Activated naive CD8-positive, alpha-beta T cell (primary cell): ENCODE measurements at regions not wholly inside any gene's neighbourhood (a gene's known extent, or its start where the extent isn't known, plus 50 kb on each side); places are given as distances from the start of the nearest gene placed in this dataset.
"Not testable (repeated sequence)": the region's sequence is repeated elsewhere in the genome, so short reads cannot be mapped to it uniquely, and the experiment has no call there.

ENCODE experiments used
- H3K27ac Mint-ChIP-seq: one replicate; pipeline ENCODE4 v1.8.0; 2021; ENCODE audit warnings: mixed read lengths
- H3K27me3 Mint-ChIP-seq: one replicate; pipeline ENCODE4 v1.8.0; 2021; ENCODE audit warnings: mixed read lengths
- H3K36me3 Mint-ChIP-seq: one replicate; pipeline ENCODE4 v1.8.0; 2021; ENCODE audit warnings: mixed read lengths
- H3K4me1 Mint-ChIP-seq: one replicate; pipeline ENCODE4 v1.8.0; 2021; ENCODE audit warnings: low read depth, mixed read lengths
- H3K4me3 Mint-ChIP-seq: one replicate; pipeline ENCODE4 v1.8.0; 2021; ENCODE audit warnings: mild to moderate bottlenecking, mixed read lengths
- H3K9me3 Mint-ChIP-seq: one replicate; pipeline ENCODE4 v1.8.0; 2021; ENCODE audit warnings: low read depth, mixed read lengths

DNA sequence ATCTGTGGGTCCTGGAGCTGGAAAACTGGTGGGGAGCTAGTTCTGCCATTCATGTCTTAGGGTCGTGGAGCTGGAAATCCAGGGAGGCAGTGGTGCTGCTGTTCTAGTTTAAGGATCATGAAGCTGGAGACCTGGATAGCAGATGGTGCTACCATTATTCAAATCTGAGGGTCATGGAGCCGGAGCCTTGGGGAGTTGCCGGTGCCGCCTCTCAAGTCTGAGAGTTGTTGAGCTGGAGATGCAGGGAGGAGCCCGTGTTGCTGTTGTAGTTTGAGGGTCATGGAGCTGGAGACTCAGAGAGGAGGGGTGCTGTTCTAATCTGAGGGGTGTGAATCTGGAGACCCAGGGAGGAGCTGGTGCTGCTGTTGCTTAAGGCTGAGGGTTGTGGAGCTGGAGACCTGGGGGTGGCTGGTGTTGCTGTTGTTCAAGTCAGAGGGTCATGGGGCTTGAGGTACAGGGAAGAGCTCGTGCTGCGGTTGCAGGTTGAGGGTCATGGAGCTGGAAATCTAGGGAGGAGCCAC is 86.0 kb upstream of the ZNF479 start:
- Mint-ChIP-seq H3K4me3 (no peak overlapping the region), H3K4me1 (no peaks in the 10 kb centered on the region), H3K27me3 (no peaks in the 10 kb centered on the region), H3K27ac (no peak overlapping the region), H3K9me3 (peaks cover 51% of the 10 kb centered on the region), H3K36me3 (peaks cover 2% of the 10 kb centered on the region)

DNA sequence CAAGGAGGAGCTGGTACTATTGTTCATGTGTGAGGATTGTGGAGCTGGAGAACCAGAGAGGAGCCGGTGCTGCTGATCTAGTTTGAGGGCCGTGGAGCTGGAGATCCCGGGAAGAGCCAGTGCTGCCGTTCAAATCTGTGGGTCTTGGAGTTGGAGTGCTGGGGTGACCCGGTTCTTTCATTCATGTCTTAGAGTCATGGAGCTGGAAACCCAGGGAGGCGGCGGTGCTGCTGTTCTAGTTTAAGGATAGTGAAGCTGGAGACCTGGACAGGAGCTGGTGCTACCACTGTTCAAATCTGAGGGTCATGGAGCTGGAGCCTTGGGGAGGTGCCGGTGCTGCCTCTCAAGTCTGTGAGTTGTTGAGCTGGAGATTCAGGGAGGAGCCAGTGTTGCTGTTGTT is 88.5 kb upstream of the ZNF479 start:
- Mint-ChIP-seq H3K4me3 (no peak overlapping the region), H3K4me1 (no peaks in the 10 kb centered on the region), H3K27ac (no peak overlapping the region), H3K27me3 (no peaks in the 10 kb centered on the region), H3K9me3 (peaks cover 45% of the 10 kb centered on the region), H3K36me3 (peaks cover under 1% of the 10 kb centered on the region)

DNA sequence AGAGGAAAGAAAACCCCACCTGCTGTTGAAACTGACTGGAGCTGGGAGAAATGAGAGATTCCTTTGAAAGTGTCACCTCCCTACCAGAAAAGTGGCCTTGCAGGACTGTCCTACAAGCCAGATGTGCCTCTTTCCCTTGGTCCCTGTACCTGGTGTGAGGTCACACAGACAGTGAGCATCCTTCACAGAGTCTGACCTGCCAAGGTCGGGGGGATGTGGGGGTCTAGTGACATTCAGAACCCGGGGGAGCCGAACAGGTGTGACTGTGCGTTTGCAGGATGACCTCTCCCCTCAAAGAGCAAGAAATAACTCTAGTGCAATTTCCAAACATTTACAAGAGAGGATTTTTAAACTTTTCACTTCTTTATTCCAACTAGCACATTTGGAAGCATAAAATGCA is 93.4 kb upstream of the ZNF479 start:
- H3K9me3 Mint-ChIP-seq: peaks cover 24% of the 10 kb centered on the region
- H3K27ac Mint-ChIP-seq: no peak overlapping the region
- no peaks in the 10 kb centered on the region for H3K27me3 Mint-ChIP-seq
- H3K4me1 Mint-ChIP-seq: no peaks in the 10 kb centered on the region
- H3K4me3 Mint-ChIP-seq: no peak overlapping the region
- no peaks in the 10 kb centered on the region for H3K36me3 Mint-ChIP-seq

DNA sequence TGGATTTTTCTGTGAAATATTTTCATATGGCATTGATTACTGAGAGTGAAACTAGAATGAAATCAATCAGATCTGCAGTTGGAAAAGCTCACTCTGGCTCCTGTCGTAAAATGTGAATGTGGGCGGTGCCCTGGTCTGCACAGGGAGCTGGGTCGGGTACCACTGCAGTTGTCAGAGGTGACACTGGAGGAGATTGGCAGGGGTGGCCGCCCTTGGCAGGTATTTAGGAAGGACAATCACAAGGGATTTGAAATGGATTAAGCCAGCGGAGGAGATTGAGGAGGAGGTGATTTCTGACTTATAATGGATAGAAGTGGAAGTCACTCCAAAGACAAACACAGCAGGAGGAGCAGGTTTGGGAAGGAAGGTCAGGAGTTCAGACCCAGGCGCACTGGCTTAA is 109.0 kb upstream of the ZNF479 start:
- H3K27me3 Mint-ChIP-seq, H3K27ac Mint-ChIP-seq, H3K36me3 Mint-ChIP-seq, H3K4me1 Mint-ChIP-seq, H3K4me3 Mint-ChIP-seq: not testable (repeated sequence)
- peaks cover 24% of the 10 kb centered on the region for H3K9me3 Mint-ChIP-seq

DNA sequence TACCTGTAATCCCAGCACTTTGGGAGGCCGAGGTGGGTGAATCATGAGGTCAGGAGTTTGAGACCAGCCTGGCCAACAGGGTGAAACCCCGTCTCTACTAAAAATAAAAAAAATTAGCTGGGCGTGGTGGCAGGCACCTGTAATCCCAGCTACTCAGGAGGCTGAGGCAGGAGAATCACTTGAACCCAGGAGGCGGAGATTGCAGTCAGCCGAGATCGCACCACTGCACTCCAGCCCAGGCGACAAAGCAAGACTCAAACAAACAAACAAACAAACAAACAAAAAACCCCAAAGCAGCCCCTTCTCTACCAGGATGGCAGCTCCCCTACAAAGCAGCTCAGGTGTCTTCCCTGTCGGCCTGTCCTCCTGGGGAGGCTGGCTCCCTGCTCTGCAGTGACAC is 111.3 kb upstream of the ZNF479 start:
- not testable (repeated sequence) for H3K4me1 Mint-ChIP-seq, H3K27me3 Mint-ChIP-seq, H3K36me3 Mint-ChIP-seq, H3K4me3 Mint-ChIP-seq, H3K27ac Mint-ChIP-seq
- H3K9me3 Mint-ChIP-seq: peaks cover 17% of the 10 kb centered on the region

DNA sequence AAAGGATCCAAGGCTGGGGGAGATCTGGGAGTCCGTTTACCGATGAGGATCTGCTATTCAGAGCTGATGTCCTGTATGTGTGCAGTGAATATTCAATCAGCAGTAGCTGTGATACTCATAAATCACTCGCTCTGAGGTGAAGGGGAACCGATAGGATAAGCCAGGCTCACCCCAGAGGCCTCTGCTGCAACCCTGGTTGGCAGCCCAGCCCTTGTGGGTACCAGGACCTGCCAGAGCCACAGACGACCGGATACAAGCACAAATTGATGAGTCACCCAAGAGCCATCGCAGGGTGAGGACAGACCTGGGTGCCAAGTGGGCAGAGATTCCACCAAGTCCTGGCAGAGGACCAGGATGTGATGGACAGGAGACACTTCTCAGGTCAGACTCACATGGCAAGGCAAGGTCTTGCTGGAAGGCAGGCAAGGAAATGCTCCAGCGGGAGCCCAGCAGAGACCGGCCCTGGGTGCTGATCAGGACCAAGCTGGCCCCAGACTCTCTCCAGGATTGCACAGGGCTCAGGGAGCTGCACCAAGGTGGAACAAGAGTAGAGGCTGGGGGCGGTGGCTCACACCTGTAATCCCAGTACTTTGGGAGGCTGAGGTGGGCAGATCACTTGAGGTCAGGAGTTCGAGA is 112.2 kb upstream of the ZNF479 start:
- peaks cover 18% of the 10 kb centered on the region for H3K9me3 Mint-ChIP-seq
- not testable (repeated sequence) for H3K27me3 Mint-ChIP-seq, H3K27ac Mint-ChIP-seq, H3K4me3 Mint-ChIP-seq, H3K4me1 Mint-ChIP-seq, H3K36me3 Mint-ChIP-seq

DNA sequence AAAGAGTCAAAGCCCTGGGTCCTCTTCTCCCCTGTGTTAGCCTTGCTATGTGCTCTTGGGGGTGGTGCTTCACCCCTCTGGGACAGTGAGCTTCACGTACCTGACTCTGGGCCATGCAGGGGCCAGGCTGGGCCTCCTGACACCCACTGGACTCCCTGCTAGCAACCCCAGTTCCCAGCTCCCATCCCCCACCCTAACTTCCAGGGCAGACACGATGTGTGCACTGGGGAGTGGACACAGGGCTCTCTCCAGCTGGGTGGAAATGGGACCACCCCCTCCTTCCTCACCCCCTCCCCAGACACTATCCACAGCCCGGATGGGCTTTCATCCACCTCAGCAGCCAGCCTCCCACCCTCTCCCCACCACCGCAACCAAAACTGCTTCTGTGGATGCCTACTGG is 113.0 kb upstream of the ZNF479 start:
- H3K4me3 Mint-ChIP-seq: no peak overlapping the region
- no peaks in the 10 kb centered on the region for H3K4me1 Mint-ChIP-seq
- H3K27me3 Mint-ChIP-seq: no peaks in the 10 kb centered on the region
- H3K9me3 Mint-ChIP-seq: peaks cover 18% of the 10 kb centered on the region
- no peak overlapping the region for H3K27ac Mint-ChIP-seq
- H3K36me3 Mint-ChIP-seq: peaks cover 4% of the 10 kb centered on the region

DNA sequence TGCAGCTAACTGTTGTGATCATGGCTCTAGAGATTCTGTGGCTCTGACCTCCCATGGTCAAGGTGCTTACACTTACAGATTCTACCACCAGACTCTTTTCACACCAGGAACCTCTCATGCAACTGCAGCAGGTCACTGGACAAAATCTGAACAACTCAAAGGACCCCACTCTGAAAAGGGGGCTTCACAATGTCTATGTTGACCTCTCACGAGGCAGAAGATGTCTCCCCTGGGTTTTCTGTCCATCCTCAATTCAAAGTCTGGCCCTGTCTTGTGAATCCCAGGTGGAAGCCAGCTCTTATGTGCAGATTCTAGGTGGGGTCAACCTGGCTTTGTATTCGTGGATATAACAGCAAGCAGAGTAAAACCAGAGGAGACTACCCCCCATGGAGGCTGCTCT is 118.6 kb upstream of the ZNF479 start:
- H3K27me3 Mint-ChIP-seq: no peaks in the 10 kb centered on the region
- H3K4me3 Mint-ChIP-seq: no peak overlapping the region
- no peaks in the 10 kb centered on the region for H3K36me3 Mint-ChIP-seq
- no peaks in the 10 kb centered on the region for H3K4me1 Mint-ChIP-seq
- H3K9me3 Mint-ChIP-seq: peaks cover 8% of the 10 kb centered on the region
- no peak overlapping the region for H3K27ac Mint-ChIP-seq

DNA sequence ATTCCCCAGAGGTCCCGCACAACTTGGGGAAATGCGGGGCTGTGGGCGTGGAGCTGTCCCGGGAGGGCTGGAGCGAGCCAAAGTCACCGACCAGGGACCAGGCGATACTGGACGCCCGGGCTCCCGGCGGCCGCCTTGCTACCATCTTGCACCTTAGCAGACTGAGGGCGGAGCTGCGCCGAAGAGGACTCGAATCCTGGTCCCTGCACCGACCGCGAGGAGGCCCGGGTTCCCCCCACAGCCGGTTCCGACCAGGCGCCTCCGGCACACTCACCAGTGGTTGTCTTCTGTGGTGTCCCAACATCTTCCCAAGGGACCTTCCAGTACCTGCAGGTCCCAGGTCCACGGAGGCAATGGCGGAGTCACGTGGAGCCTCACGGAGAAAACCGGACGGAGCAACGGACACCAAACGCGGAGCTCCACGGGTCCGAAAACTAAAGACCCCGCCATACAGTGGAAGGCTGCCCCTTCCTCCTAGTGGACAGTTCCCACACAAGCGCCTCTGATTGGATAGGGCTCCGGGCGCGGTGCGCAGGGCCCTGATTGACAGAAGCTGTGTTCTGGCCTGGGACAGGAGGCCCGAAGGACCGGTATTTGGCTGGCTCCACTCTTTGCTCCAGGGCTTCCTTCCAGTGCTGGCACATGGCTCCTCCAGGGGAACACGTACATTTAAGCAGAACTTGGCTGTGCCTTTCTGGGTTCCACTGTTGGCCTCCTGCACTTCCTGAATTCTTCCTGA is 124.6 kb upstream of the ZNF479 start:
- Mint-ChIP-seq H3K27ac (no peak overlapping the region), H3K36me3 (no peaks in the 10 kb centered on the region), H3K9me3 (peaks cover 3% of the 10 kb centered on the region), H3K27me3 (no peaks in the 10 kb centered on the region), H3K4me3 (no peak overlapping the region), H3K4me1 (no peaks in the 10 kb centered on the region)

DNA sequence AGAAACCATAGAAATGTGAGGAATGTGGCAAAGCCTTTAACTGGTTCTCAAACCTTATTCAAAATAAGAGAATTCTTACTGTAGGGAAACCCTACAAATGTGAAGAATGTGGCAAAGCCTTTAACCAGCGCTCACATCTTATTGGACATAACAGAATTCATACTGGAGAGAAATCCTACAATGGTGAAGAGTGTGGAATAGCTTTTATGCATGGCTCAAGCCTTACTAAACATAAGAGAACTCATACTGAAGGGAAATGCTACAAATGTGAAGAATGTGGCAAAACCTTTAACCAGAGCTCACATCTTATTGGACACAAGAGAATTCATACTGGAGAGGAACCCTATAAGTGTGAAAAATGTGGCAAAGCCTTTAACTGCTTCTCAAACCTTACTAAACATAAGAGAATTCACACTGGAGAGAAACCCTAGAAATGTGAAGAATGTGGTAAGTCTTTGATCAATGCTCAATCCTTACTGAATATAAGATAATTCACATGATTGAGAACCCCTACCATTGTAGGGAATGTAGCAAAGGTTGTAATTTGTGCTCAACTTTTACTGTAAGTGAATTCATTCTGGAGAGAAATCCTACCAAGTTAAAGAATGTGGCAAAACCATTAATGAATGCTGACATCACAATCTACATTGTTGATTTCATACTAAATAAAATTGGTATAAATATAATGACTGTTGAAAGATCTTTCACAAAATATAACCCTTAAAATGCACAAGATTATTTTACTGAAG is 142.5 kb upstream of the ZNF479 start:
- H3K27me3 Mint-ChIP-seq: no peaks in the 10 kb centered on the region
- peaks cover 43% of the 10 kb centered on the region for H3K9me3 Mint-ChIP-seq
- H3K27ac Mint-ChIP-seq: no peak overlapping the region

DNA sequence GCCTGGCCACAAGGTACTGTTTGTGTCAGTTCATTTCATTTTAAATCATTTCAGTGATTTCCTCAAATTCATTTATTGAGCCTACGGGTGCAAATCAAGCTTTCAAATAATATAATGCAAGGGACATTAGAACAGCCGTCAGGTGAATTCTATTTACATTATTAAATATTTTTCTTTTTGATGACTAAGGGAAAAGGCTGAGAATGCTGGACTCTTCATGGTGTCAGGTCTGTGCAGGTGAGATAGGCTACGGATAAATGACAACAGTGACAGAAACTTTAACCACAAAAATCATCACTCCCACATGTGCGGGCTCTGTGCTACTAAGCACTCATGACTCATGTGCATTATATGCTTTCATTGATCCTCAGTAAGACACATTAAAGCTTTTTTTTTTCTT is 149.2 kb upstream of the ZNF716 start:
- Mint-ChIP-seq H3K9me3 (peaks cover 8% of the 10 kb centered on the region), H3K4me1 (no peaks in the 10 kb centered on the region), H3K27me3 (no peaks in the 10 kb centered on the region), H3K4me3 (no peak overlapping the region), H3K36me3 (peaks cover 3% of the 10 kb centered on the region), H3K27ac (no peak overlapping the region)

More for the DNA sequence above, 142.5 kb upstream of the ZNF479 start:
- Mint-ChIP-seq H3K4me3 (no peak overlapping the region), H3K4me1 (no peaks in the 10 kb centered on the region), H3K36me3 (peaks cover 3% of the 10 kb centered on the region)

DNA sequence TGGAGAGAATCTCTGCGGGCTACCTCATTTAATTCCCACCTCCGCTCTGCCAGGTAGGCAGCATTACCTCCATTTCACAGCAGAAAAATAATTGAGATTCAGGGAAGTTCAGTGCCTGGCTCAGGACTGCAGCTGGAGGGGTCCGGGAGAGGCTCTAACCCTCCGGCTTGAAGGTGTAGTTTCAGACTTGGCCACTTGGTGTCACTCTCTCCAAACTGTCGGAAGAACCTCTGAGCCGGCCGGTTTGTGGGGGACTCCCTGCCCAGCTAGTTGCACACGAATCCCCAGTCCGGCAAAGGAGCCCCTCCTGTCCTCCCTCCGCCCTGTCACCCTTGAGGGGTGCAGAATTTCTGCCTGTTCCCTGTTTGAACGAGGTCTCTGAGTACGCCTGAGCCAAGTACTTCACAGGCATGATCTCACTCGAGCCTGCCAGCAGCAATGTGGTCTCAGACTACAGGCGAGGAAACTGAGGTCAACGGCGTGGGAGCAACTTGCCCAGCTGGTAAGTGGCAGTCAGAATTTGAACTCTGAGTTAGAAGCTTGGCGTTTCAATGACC is 144.7 kb upstream of the ZNF716 start:
- H3K4me1 Mint-ChIP-seq: no peaks in the 10 kb centered on the region
- no peaks in the 10 kb centered on the region for H3K36me3 Mint-ChIP-seq
- no peak overlapping the region for H3K27ac Mint-ChIP-seq
- no peaks in the 10 kb centered on the region for H3K27me3 Mint-ChIP-seq
- no peak overlapping the region for H3K4me3 Mint-ChIP-seq
- no peaks in the 10 kb centered on the region for H3K9me3 Mint-ChIP-seq

DNA sequence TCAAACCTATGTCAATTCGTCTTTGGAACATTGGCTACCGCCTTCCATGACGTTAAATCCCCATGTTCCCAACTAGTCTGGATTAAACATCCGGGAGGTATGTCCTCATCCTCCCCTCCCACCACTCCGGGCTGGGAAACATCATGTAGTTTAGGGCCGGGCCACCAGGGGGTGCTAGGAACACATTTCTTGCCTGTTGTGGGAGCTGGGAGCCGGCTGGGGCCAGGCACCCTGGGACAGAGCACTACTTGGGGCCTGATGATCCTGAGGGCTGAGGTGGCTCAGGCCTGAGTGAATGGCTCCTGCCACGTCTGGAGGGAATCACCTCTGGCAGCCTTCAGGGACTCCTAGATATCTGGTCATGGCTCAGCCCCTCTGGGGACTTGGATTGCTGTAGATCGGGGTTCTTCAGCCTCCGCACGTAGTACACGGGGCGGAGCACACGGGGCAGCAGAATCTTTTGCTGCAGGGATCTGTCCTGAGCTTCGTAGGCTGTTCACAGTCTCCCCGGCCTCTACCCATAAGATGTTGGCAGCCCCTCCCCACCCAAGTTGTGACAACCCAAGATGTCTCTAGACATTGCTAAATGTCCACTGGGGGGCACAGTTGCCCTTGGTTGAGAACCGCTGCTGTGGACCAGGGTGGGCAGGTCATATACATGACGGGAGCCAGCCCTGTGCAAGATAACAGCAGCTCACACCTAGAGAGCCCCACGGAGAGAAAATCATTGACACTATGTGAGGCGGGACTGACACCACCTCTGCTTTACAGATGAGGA is 141.2 kb upstream of the ZNF716 start:
- Mint-ChIP-seq H3K27ac (no peak overlapping the region), H3K36me3 (no peaks in the 10 kb centered on the region), H3K27me3 (no peaks in the 10 kb centered on the region), H3K9me3 (no peaks in the 10 kb centered on the region), H3K4me3 (no peak overlapping the region), H3K4me1 (no peaks in the 10 kb centered on the region)

DNA sequence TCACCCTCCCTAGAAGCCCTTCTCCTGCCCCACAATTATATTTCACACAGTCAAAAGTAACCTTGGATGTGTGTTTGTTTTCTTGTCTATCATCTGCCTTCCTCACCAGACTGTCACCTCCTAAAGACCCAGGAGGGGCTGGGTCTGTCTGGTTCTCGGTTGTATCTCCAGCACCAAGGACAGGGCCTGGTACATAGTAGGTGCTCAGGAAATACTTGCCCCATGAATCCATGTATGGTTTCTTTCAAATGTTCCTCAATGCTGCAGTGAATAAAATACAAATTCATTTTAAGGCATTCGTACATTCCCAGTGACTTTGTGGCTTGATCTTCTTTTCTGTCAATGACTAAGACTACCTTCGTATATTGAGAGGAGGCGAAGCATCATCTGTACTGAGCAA is 122.9 kb upstream of the ZNF716 start:
- Mint-ChIP-seq H3K4me1 (no peaks in the 10 kb centered on the region), H3K9me3 (peaks cover 26% of the 10 kb centered on the region), H3K27ac (no peak overlapping the region), H3K4me3 (no peak overlapping the region), H3K27me3 (no peaks in the 10 kb centered on the region), H3K36me3 (peaks cover 3% of the 10 kb centered on the region)
